KMS-11 (cell line): ENCODE measurements at regions not wholly inside any gene's neighbourhood (a gene's known extent, or its start where the extent isn't known, plus 50 kb on each side); places are given as distances from the start of the nearest gene placed in this dataset.
"Not testable (repeated sequence)": the region's sequence is repeated elsewhere in the genome, so short reads cannot be mapped to it uniquely, and the experiment has no call there.

Source experiments
- H2AFZ ChIP-seq: fragments of 200-600 bp; sonication (generic); 2 replicates; pipeline ENCODE4 v1.6.1; 2016; ENCODE audit warnings: antibody characterized with exemption, mixed run types, low read depth
- H3K27ac ChIP-seq: fragments of 200-600 bp; sonication (generic); 2 replicates; pipeline ENCODE4 v1.6.1; 2016; ENCODE audit warnings: mild to moderate bottlenecking, mixed run types
- H3K27me3 ChIP-seq: fragments of 200-600 bp; sonication (generic); 2 replicates; pipeline ENCODE4 v1.6.1; 2017; ENCODE audit warnings: mild to moderate bottlenecking, low read depth, mixed run types, moderate library complexity; ENCODE audit not compliant: insufficient read depth
- H3K36me3 ChIP-seq: fragments of 200-600 bp; sonication (generic); 2 replicates; pipeline ENCODE4 v1.6.1; 2017; ENCODE audit warnings: mild to moderate bottlenecking, mixed run types; ENCODE audit not compliant: insufficient read depth
- H3K4me1 ChIP-seq: fragments of 200-600 bp; sonication (generic); 2 replicates; pipeline ENCODE4 v1.6.1; 2016; ENCODE audit warnings: mild to moderate bottlenecking, low read depth, mixed run types; ENCODE audit not compliant: poor library complexity, severe bottlenecking
- H3K4me2 ChIP-seq: fragments of 200-600 bp; sonication (generic); 2 replicates; pipeline ENCODE4 v1.7.0; 2016; ENCODE audit warnings: mild to moderate bottlenecking, mixed run types
- H3K4me3 ChIP-seq: fragments of 200-600 bp; sonication (generic); IDR thresholded peaks from 2 replicates; pipeline ENCODE4 v1.6.1; 2017; ENCODE audit warnings: low read depth, low read length, mixed read lengths; ENCODE audit not compliant: insufficient read depth
- H3K79me2 ChIP-seq: fragments of 200-600 bp; sonication (generic); 2 replicates; pipeline ENCODE4 v1.6.1; 2016; ENCODE audit warnings: low read depth, mixed run types; ENCODE audit not compliant: insufficient read depth
- H3K9ac ChIP-seq: fragments of 200-600 bp; sonication (generic); 2 replicates; pipeline ENCODE4 v1.6.1; 2016; ENCODE audit warnings: mild to moderate bottlenecking, mixed run types
- H4K20me1 ChIP-seq: fragments of 200-600 bp; sonication (generic); 2 replicates; pipeline ENCODE4 v1.6.1; 2016; ENCODE audit warnings: mild to moderate bottlenecking, mixed run types; ENCODE audit not compliant: insufficient read depth

DNA sequence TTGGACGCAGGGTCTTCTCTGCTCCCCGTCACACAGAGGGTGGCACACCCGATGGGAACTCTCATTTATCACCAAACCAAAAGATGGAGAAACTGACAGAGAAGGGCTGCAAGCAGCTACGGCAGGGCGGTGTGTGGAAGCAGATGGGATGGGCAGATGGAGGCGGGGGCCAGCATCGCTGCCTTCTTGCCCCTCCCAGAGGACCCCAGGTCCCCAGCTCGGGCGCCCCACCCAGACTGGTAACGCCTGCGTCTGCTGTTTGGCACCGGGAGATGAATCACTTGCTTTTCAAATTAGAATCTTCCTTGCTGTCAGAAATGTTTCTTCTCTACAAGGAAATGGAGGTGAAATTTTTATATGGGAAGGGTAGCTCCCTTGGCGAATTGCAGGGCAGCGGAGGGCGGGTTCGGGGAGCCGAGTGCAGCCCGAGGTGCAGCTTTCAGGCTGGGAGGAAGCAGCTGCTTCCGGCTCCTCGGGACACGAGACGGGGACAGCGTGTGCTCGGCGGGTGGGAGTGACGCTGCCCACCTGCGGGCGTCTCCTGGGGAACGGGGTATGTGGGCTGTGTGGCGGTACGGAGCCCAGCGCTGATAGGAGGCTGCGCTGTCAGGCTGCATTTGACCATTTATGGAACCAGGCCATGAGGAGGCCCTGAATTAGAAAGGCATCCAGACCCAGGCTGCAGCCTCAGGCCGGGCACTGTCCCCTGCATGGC, 4440.3 kb upstream of the TPTE start:
- not testable (repeated sequence) for H2AFZ ChIP-seq, H3K27ac ChIP-seq, H3K27me3 ChIP-seq, H3K4me1 ChIP-seq, H3K79me2 ChIP-seq, H4K20me1 ChIP-seq, H3K4me2 ChIP-seq, H3K36me3 ChIP-seq, H3K9ac ChIP-seq, H3K4me3 ChIP-seq

DNA sequence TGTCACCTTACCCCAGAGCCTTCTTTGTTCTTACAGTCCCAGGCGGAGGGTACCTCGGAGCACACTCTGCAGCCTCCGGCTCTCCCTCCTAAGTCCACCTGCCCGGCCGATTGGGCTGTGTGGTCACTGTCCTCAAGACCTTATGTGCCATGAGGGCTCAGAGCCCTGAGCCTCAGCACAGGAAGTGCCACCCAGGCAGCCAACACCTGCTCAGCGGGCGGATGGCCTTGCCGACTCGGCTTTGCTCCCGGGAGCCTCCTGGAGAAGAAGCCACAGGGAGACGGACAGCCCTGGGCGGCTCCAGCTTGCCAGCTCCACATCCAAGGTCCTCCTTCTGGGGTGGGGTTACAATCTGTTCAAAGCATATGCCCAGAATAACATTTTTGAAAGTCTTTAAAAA, 4439.2 kb upstream of the TPTE start:
- not testable (repeated sequence) for H3K4me2 ChIP-seq, H3K27ac ChIP-seq, H4K20me1 ChIP-seq, H3K4me3 ChIP-seq, H3K9ac ChIP-seq, H3K27me3 ChIP-seq, H3K4me1 ChIP-seq, H2AFZ ChIP-seq, H3K36me3 ChIP-seq, H3K79me2 ChIP-seq

DNA sequence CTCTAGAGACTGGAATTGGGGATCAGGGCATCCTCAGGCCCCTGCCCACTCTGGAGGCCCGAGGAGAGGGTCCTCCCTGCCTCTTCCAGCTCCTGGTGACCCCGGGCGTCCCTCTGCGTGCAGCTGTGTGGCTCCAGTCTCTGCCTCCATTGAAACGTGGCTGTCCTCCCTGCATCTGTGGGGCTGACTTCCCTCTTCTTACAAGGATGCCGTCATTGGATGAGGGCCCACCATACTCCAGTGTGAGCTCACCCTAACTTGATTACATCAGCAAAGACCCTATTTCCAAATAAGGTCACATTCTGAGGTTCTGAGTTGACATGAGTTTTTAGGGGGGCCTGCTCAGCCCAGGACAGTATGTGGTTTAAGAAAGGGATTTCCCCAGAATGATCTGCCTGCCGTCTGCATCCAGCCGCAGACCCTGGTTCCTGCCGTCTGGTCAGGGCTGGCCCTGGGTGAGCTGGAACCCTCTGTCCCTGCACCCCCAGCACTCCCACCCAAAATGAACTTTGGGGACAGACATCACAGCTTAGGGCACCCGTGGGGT, 4437.7 kb upstream of the TPTE start:
- H3K9ac ChIP-seq, H3K4me2 ChIP-seq, H4K20me1 ChIP-seq, H3K4me1 ChIP-seq, H2AFZ ChIP-seq, H3K27ac ChIP-seq, H3K27me3 ChIP-seq, H3K79me2 ChIP-seq, H3K36me3 ChIP-seq, H3K4me3 ChIP-seq: not testable (repeated sequence)

DNA sequence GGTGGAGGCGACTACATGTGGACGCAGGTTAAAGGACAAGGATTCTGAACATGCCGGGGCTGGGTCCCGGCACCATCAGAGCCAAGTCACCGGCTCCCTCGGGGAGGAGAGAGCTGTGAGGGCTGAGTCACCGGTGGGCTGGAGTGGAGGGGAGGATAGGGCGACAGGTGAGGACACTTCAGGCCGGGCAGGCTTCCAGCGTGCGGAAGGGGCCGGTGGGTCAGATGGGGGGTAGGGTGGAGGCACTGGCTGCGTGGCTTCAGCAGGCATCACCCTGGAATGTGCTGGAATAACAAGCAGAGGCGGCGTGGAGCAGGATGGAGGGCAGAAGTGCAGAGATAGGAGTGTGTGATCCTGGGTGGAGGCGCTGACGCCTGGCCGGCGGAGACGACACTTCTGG, 4435.3 kb upstream of the TPTE start:
- not testable (repeated sequence) for H2AFZ ChIP-seq, H3K4me1 ChIP-seq, H3K79me2 ChIP-seq, H3K4me3 ChIP-seq, H3K9ac ChIP-seq, H3K27ac ChIP-seq, H3K36me3 ChIP-seq, H4K20me1 ChIP-seq, H3K27me3 ChIP-seq, H3K4me2 ChIP-seq

DNA sequence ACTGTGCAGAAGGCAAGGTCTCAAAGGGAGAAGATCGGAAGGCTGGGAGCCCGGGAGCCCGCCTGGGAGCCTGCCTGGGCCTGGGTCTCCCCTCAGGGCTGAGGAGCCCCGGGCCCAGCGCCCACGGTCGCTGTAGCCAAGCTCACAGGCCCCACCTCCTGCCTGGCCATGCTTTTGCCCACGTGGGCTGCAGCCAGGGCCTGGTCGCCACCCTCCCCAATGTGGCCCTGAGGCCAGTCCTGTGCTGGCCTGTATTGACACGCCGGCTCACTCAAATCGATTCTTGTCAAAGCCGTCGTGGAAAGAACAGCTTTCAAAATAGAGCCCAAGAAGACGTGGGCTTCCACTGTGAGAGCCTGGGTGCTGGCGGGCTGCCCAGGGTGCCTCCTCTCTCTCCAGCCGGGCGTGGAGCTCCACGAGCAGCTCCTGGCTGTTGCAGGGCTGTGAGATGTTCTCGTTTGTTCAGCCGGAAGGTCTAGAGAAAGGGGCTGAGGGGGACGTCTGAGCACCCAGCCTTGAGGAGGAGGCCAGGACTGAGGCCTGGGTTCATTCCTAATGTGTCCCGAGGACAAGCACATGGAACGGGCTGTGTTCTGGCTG, 4433.7 kb upstream of the TPTE start:
- not testable (repeated sequence) for H4K20me1 ChIP-seq, H3K27me3 ChIP-seq, H2AFZ ChIP-seq, H3K36me3 ChIP-seq, H3K4me2 ChIP-seq, H3K9ac ChIP-seq, H3K79me2 ChIP-seq, H3K4me3 ChIP-seq, H3K4me1 ChIP-seq, H3K27ac ChIP-seq

DNA sequence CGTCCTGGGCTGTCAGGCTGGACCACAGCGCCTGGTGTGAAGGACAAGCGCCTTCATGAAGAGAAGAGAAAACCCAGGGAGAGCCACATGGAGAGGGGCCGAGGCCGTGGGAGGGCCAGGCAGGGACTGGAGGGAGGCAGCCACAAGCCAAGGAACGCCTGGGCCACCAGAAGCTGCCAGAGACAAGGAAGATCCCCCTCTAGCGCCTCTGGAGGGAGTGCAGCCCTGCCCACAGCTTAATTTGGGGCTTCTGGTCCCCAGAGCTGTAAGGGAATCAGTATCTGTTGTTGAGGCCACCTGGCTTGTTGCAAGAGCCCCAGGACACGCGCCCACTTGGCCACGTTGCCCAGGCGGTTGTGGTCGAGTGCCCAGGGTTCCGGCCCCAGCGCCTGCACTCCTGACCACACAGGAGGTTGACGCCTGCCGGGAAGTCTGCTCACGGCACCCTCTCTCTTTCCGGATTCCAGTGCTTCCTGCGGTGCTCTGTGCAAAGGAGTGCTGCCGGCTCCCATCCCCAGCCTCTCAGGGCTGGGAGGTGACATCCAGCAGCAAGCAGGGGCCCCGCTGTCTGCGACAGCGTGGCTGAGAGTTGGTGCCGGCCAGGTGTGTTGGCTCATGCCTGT, 4431.0 kb upstream of the TPTE start:
- not testable (repeated sequence) for H3K79me2 ChIP-seq, H3K27ac ChIP-seq, H3K27me3 ChIP-seq, H4K20me1 ChIP-seq, H3K4me3 ChIP-seq, H3K4me1 ChIP-seq, H3K4me2 ChIP-seq, H3K36me3 ChIP-seq, H3K9ac ChIP-seq, H2AFZ ChIP-seq

DNA sequence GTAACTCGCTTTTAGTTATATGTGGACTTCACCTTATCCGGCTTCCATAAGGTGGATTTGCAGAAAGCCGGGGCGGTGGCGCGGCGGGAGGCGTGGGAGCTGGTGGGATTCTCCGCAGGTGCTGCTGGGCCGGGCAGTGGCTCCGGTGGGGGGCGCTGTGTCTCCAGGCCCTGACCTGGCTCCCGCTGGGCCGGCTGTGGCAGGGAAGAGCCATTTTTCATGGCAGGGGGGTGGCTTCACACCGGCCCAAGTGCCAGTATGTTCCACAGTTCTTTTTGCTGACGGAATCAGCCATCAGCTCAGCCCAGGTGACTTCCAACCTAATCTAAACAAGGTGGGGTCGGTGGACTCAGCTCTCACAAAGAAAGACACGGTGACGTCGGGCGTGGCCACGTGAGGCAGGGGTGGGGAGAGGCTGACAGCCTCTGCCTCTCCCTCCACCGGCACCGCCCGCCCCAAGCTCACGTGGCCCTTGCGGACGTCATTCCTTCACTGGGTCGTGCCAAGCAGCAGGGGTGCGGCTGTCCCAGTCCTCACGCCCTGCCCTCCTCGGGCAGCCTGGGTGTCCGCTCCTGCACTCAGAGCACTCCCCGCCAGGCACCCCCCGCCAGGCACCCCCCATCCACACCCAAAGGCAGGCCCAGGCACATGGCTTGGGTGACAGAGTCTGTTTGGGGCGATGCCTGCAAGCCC, 4429.9 kb upstream of the TPTE start:
- H3K27ac ChIP-seq, H3K4me1 ChIP-seq, H4K20me1 ChIP-seq, H3K36me3 ChIP-seq, H3K9ac ChIP-seq, H2AFZ ChIP-seq, H3K4me2 ChIP-seq, H3K27me3 ChIP-seq, H3K79me2 ChIP-seq, H3K4me3 ChIP-seq: not testable (repeated sequence)

DNA sequence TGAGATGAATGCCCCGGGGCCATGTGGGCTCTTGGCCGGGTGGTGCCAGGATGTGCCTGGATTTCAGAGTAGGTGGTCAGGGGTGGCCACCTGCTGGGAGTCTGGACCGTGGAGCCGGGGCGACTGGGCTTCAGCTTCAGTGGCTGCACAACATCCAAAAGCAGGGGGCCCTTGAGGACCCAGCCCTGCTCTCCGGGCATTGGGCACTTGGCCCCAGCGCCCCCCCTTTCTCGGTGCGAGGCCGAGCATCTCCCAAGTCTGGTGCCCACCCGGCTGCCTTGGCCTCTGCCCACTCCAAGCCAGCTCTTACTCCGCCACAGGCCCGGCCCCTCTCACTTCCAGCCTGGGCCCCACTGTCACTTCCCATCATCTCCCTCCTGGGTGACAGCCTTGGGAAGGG, 4429.0 kb upstream of the TPTE start:
- not testable (repeated sequence) for H3K36me3 ChIP-seq, H3K27ac ChIP-seq, H4K20me1 ChIP-seq, H3K4me3 ChIP-seq, H2AFZ ChIP-seq, H3K9ac ChIP-seq, H3K4me1 ChIP-seq, H3K27me3 ChIP-seq, H3K4me2 ChIP-seq, H3K79me2 ChIP-seq

DNA sequence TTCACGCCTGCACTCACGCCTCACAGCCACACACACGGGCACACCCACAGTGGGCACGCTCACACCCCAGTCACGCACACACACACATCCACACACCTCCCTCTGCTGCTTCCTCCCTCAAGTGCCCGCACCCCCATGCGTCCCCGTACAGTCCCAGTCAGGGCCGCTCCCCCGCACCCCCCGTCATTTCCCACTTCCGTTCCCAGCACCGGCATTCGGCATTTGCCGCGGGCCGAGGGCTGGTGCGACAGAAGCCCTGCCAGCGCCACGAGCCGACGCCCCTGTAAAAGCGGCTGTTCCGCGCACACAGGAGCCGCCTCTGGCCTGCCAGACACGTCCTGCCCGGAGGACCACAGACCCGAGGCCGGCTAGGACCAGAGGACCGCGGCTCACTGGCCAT, 4428.0 kb upstream of the TPTE start:
- not testable (repeated sequence) for H3K36me3 ChIP-seq, H2AFZ ChIP-seq, H3K4me3 ChIP-seq, H3K9ac ChIP-seq, H3K27ac ChIP-seq, H3K4me1 ChIP-seq, H3K4me2 ChIP-seq, H4K20me1 ChIP-seq, H3K27me3 ChIP-seq, H3K79me2 ChIP-seq

DNA sequence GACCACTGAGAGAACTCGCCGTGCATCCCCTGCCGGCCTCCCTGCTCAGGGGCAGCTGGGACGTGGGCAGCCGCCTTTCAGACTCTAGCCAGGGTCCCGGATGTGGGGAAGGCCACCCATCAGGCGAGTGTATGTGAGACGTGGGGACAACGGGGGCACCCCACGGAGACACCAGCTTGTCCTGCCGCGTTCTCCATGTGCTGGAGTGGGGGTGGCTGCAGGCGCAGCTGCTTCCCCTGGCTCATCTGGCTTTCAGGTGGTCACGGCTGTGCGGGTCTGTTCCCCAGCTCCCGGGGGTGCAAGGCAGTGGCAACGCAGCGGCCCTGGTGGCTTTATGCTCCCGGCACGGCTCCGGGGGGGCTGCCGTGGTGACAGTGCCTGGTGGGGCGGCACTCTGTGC, 4427.5 kb upstream of the TPTE start:
- H3K27ac ChIP-seq, H2AFZ ChIP-seq, H3K79me2 ChIP-seq, H3K36me3 ChIP-seq, H3K9ac ChIP-seq, H3K27me3 ChIP-seq, H3K4me1 ChIP-seq, H3K4me2 ChIP-seq, H3K4me3 ChIP-seq, H4K20me1 ChIP-seq: not testable (repeated sequence)
